GM19468 (cell line): ENCODE measurements at regions not wholly inside any gene's neighbourhood (a gene's known extent, or its start where the extent isn't known, plus 50 kb on each side); places are given as distances from the start of the nearest gene placed in this dataset.
"Not testable (repeated sequence)": the region's sequence is repeated elsewhere in the genome, so short reads cannot be mapped to it uniquely, and the experiment has no call there.

ENCODE experiments used
- ATAC-seq: cut with Tn5 transposase; IDR thresholded peaks from one replicate; pipeline ENCODE4 v1.9.1; 2021; ENCODE audit warnings: mild to moderate bottlenecking, moderate library complexity, moderate number of reproducible peaks; ENCODE audit not compliant: unreplicated experiment; ENCODE audit errors: extremely low read depth

- no peak for ATAC-seq
These were observed 60.2 kb downstream of the TFPI2 start for GRCh38 chr7:93830141-93830925.

- no peak for ATAC-seq
These were observed 62.3 kb downstream of the TFPI2 start for GRCh38 chr7:93828260-93828659.

- ATAC-seq, result no peak
These were observed 66.9 kb downstream of the TFPI2 start for GRCh38 chr7:93823621-93824020.

- no peak for ATAC-seq
These were observed 69.1 kb downstream of the TFPI2 start for GRCh38 chr7:93821463-93821862.

- ATAC-seq, result no peak
These were observed 70.9 kb downstream of the TFPI2 start for GRCh38 chr7:93819699-93820098.

GRCh38 chr7:93817526-93817925, 73.0 kb downstream of the TFPI2 start:
- ATAC-seq, result no peak

- ATAC-seq, result no peak
These were observed 73.5 kb downstream of the TFPI2 start for GRCh38 chr7:93817004-93817403.

GRCh38 chr7:93813514-93813913, 77.0 kb downstream of the TFPI2 start:
- no peak for ATAC-seq

- ATAC-seq, result no peak
These were observed 78.5 kb downstream of the TFPI2 start for GRCh38 chr7:93812061-93812460.

- ATAC-seq, result no peak
These were observed 79.4 kb downstream of the TFPI2 start for GRCh38 chr7:93811198-93811597.

GRCh38 chr7:93810561-93810960, 80.0 kb downstream of the TFPI2 start:
- no peak for ATAC-seq

- ATAC-seq, result no peak
These were observed 85.8 kb downstream of the TFPI2 start for GRCh38 chr7:93804726-93805125.

GRCh38 chr7:93799750-93800357, 90.7 kb downstream of the TFPI2 start:
- no peak for ATAC-seq

GRCh38 chr7:93793084-93793697, 97.4 kb downstream of the TFPI2 start:
- ATAC-seq, result not testable (repeated sequence)

GRCh38 chr7:93779115-93779514, 111.4 kb downstream of the TFPI2 start:
- no peak for ATAC-seq

- no peak for ATAC-seq
These were observed 112.2 kb downstream of the TFPI2 start for GRCh38 chr7:93778384-93778783.

- no peak for ATAC-seq
These were observed 117.1 kb downstream of the TFPI2 start for GRCh38 chr7:93773446-93773845.

- no peak for ATAC-seq
These were observed 125.1 kb downstream of the TFPI2 start for GRCh38 chr7:93765475-93765874.

GRCh38 chr7:93758631-93759030, 131.9 kb downstream of the TFPI2 start:
- ATAC-seq, result no peak

- no peak for ATAC-seq
These were observed 133.1 kb downstream of the TFPI2 start for GRCh38 chr7:93757426-93757825.

GRCh38 chr7:93756890-93757289, 133.7 kb downstream of the TFPI2 start:
- no peak for ATAC-seq
